ENCODE measurements at regions not wholly inside any gene's neighbourhood (a gene's known extent, or its start where the extent isn't known, plus 50 kb on each side); places are given as distances from the start of the nearest gene placed in this dataset.
"Not testable (repeated sequence)": the region's sequence is repeated elsewhere in the genome, so short reads cannot be mapped to it uniquely, and the experiment has no call there.

- H4K20me1 ChIP-seq (ENCODE audit: insufficient read depth), result no peaks in the 10 kb centered on the region
- no peak overlapping the region for H3K4me3 ChIP-seq (ENCODE audit: low read depth in 2 of 2, low read length in 1 of 2)
- H3K4me1 ChIP-seq (ENCODE audit: control insufficient read depth in 1 of 2, insufficient read depth in 2 of 2, low read depth in 1 of 2, low read length in 1 of 2), result peaks cover 0 to 3% of the 10 kb centered on the region in 2 experiments; a peak in 1 of 4 replicates
- H3K27me3 ChIP-seq (ENCODE audit: insufficient read depth), result peaks cover 5% of the 10 kb centered on the region; the same call in 1 of the 2 replicates
- no peaks in the 10 kb centered on the region for H3F3A ChIP-seq (replicated peaks; ENCODE audit: insufficient read depth)
- TF ChIP-seq RAD21 (IDR thresholded peaks at IDR 0.05; ENCODE audit: low read length) (no peak), CTCF (IDR thresholded peaks at IDR 0.05) (no peak), YY1 (IDR thresholded peaks at IDR 0.05; ENCODE audit: low read depth) (no peak), TEAD4 (IDR thresholded peaks at IDR 0.05; ENCODE audit: borderline replicate concordance, insufficient read depth) (no peak), NRF1 (IDR thresholded peaks at IDR 0.05; ENCODE audit: low read depth, low read length) (no peak), FOXM1 (IDR thresholded peaks at IDR 0.05; ENCODE audit: low read depth) (no peak)
- no peak overlapping the region for H2AFZ ChIP-seq (ENCODE audit: low read depth)
- 48% methylated on average over 3 of the region's 3 CpGs for WGBS (ENCODE audit: low lambda C conversion rate)
- ChIA-PET POLR2A (no interaction called here), CTCF (interaction anchor here (1.0 kb wide), 1 partner anchor 127 kb away, joined by 5 read pairs; no protein-coding TSS in a partner anchor)
- no peak for DNase-seq
- no peaks in the 10 kb centered on the region for H3K79me2 ChIP-seq (ENCODE audit: insufficient read depth)
- no peaks in the 10 kb centered on the region for H3K9me2 ChIP-seq
- H3K27ac ChIP-seq (ENCODE audit: low read depth in 2 of 2, low read length in 1 of 2), result no peak overlapping the region
- no peak overlapping the region for H3K9ac ChIP-seq
- no peaks in the 10 kb centered on the region for H3K36me3 ChIP-seq (replicated peaks in 1 of 2; ENCODE audit: control insufficient read depth in 1 of 2, insufficient read depth in 2 of 2, low read length in 1 of 2)
- no peaks in the 10 kb centered on the region for H3K9me3 ChIP-seq
- no peak overlapping the region for H3K4me2 ChIP-seq
Measured at GRCh38 chr20:51169813-51170212, 146.9 kb upstream of the KCNG1 start.

GRCh38 chr20:51167911-51168310 is 145.0 kb upstream of the KCNG1 start:
- H3K36me3 ChIP-seq (replicated peaks in 1 of 2; ENCODE audit: control insufficient read depth in 1 of 2, insufficient read depth in 2 of 2, low read length in 1 of 2); H3K4me2 ChIP-seq; H3K9ac ChIP-seq; DNase-seq; H3K27ac ChIP-seq (ENCODE audit: low read depth in 2 of 2, low read length in 1 of 2); H3K79me2 ChIP-seq (ENCODE audit: insufficient read depth); H3K9me3 ChIP-seq; H3K4me3 ChIP-seq (ENCODE audit: low read depth in 2 of 2, low read length in 1 of 2); H3F3A ChIP-seq (replicated peaks; ENCODE audit: insufficient read depth); POLR2A ChIA-PET; H3K9me2 ChIP-seq; H4K20me1 ChIP-seq (ENCODE audit: insufficient read depth); H2AFZ ChIP-seq (ENCODE audit: low read depth); CTCF ChIA-PET: not testable (repeated sequence)
- peaks cover 14% of the 10 kb centered on the region; the same call in 1 of the 2 replicates for H3K27me3 ChIP-seq (ENCODE audit: insufficient read depth)
- WGBS (ENCODE audit: low lambda C conversion rate), result 40% methylated on average over 4 of the region's 4 CpGs
- H3K4me1 ChIP-seq (ENCODE audit: control insufficient read depth in 1 of 2, insufficient read depth in 2 of 2, low read depth in 1 of 2, low read length in 1 of 2), result peaks cover 0 to 11% of the 10 kb centered on the region in 2 experiments; a peak in 1 of 4 replicates

GRCh38 chr20:51166489-51166888 is 143.6 kb upstream of the KCNG1 start:
- POLR2A ChIA-PET, result no interaction called here
- WGBS (ENCODE audit: low lambda C conversion rate), result 12% methylated on average over 3 of the region's 3 CpGs
- TF ChIP-seq FOSL2 (IDR thresholded peaks at IDR 0.05; ENCODE audit: borderline replicate concordance, low read depth) (no peak), RAD21 (IDR thresholded peaks at IDR 0.05; ENCODE audit: low read length) (no peak), USF1 (IDR thresholded peaks at IDR 0.05; ENCODE audit: borderline replicate concordance, low read depth) (no peak), TAF1 (IDR thresholded peaks at IDR 0.05; ENCODE audit: borderline replicate concordance, low read depth, low read length) (no peak), YY1 (IDR thresholded peaks at IDR 0.05; ENCODE audit: low read depth) (no peak), FOXJ3 (CRISPR knock-in tag; IDR thresholded peaks at IDR 0.05) (no peak), MXI1 (IDR thresholded peaks at IDR 0.05; ENCODE audit: low read depth, low read length) (no peak), ELF1 (IDR thresholded peaks at IDR 0.05) (no peak), RXRA (IDR thresholded peaks at IDR 0.05; ENCODE audit: borderline replicate concordance, low read depth) (no peak), EZH2phosphoT487 (IDR thresholded peaks at IDR 0.05; ENCODE audit: borderline replicate concordance, low read depth) (no peak), EP300 (IDR thresholded peaks at IDR 0.05; ENCODE audit: borderline replicate concordance in 1 of 2, low read depth in 1 of 2, low read length in 1 of 2) (no peak)
- Histone ChIP-seq H3K9me2 (no peaks in the 10 kb centered on the region), H3K9ac (no peak overlapping the region), H3K4me3 (ENCODE audit: low read depth in 2 of 2, low read length in 1 of 2) (no peak overlapping the region), H4K20me1 (ENCODE audit: insufficient read depth) (no peaks in the 10 kb centered on the region), H3F3A (replicated peaks; ENCODE audit: insufficient read depth) (no peaks in the 10 kb centered on the region), H3K79me2 (ENCODE audit: insufficient read depth) (no peaks in the 10 kb centered on the region), H3K36me3 (replicated peaks in 1 of 2; ENCODE audit: control insufficient read depth in 1 of 2, insufficient read depth in 2 of 2, low read length in 1 of 2) (no peaks in the 10 kb centered on the region), H2AFZ (ENCODE audit: low read depth) (no peak overlapping the region), H3K4me2 (no peak overlapping the region), H3K27me3 (ENCODE audit: insufficient read depth) (peaks cover 14% of the 10 kb centered on the region; the same call in 1 of the 2 replicates), H3K27ac (ENCODE audit: low read depth in 2 of 2, low read length in 1 of 2) (no peak overlapping the region), H3K9me3 (no peaks in the 10 kb centered on the region), H3K4me1 (ENCODE audit: control insufficient read depth in 1 of 2, insufficient read depth in 2 of 2, low read depth in 1 of 2, low read length in 1 of 2) (peaks cover 0 to 11% of the 10 kb centered on the region in 2 experiments; a peak in 1 of 4 replicates)
- no peak for DNase-seq
- CTCF ChIA-PET, result no interaction called here

Data from SK-N-SH (cell line).